ENCODE measurements at regions not wholly inside any gene's neighbourhood (a gene's known extent, or its start where the extent isn't known, plus 50 kb on each side); places are given as distances from the start of the nearest gene placed in this dataset.

- H3K4me2 ChIP-seq (ENCODE audit: extremely low read depth, insufficient read depth, low read length): no peak overlapping the region
- H3K79me2 ChIP-seq (ENCODE audit: control insufficient read depth, insufficient read depth, low read length): no peaks in the 10 kb centered on the region
- H3K9ac ChIP-seq (ENCODE audit: insufficient read depth, low read length): no peak overlapping the region
- H3K27me3 ChIP-seq (ENCODE audit: control insufficient read depth, insufficient read depth, low read length): no peaks in the 10 kb centered on the region
- no peaks in the 10 kb centered on the region for H3K4me1 ChIP-seq (ENCODE audit: control insufficient read depth, extremely low read depth, insufficient read depth, low read length)
- H3K9me3 ChIP-seq (ENCODE audit: control insufficient read depth, insufficient read depth, low read depth, low read length): no peaks in the 10 kb centered on the region
- H4K20me1 ChIP-seq (ENCODE audit: control insufficient read depth, extremely low read depth, insufficient read depth, low read length): no peaks in the 10 kb centered on the region
- H2AFZ ChIP-seq (ENCODE audit: low read length): no peak overlapping the region
- H3K36me3 ChIP-seq (ENCODE audit: control insufficient read depth, insufficient read depth, low read length): no peaks in the 10 kb centered on the region
- no peak for TF ChIP-seq EZH2 (IDR thresholded peaks at IDR 0.05; ENCODE audit: low read length, missing control alignments)
- no peak overlapping the region for H3K4me3 ChIP-seq (replicated peaks in 1 of 4; ENCODE audit: control extremely low read depth in 1 of 4, insufficient read depth in 1 of 4, low read depth in 3 of 4, low read length in 4 of 4)
- DNase-seq (ENCODE audit: low read depth in 2 of 2): no peak
- no peak overlapping the region for H3K27ac ChIP-seq (ENCODE audit: insufficient read depth, low read length)
Observed at GRCh38 chr2:239893236-239893515, 132.0 kb downstream of the NDUFA10 start.

- Histone ChIP-seq H3K27me3 (ENCODE audit: control insufficient read depth, insufficient read depth, low read length) (no peaks in the 10 kb centered on the region), H2AFZ (ENCODE audit: low read length) (no peak overlapping the region), H3K36me3 (ENCODE audit: control insufficient read depth, insufficient read depth, low read length) (no peaks in the 10 kb centered on the region), H3K27ac (ENCODE audit: insufficient read depth, low read length) (no peak overlapping the region), H3K9me3 (ENCODE audit: control insufficient read depth, insufficient read depth, low read depth, low read length) (no peaks in the 10 kb centered on the region), H4K20me1 (ENCODE audit: control insufficient read depth, extremely low read depth, insufficient read depth, low read length) (no peaks in the 10 kb centered on the region), H3K4me1 (ENCODE audit: control insufficient read depth, extremely low read depth, insufficient read depth, low read length) (no peaks in the 10 kb centered on the region), H3K9ac (ENCODE audit: insufficient read depth, low read length) (no peak overlapping the region), H3K4me3 (replicated peaks in 1 of 4; ENCODE audit: control extremely low read depth in 1 of 4, insufficient read depth in 1 of 4, low read depth in 3 of 4, low read length in 4 of 4) (no peak overlapping the region), H3K79me2 (ENCODE audit: control insufficient read depth, insufficient read depth, low read length) (no peaks in the 10 kb centered on the region), H3K4me2 (ENCODE audit: extremely low read depth, insufficient read depth, low read length) (no peak overlapping the region)
- DNase-seq (ENCODE audit: low read depth in 2 of 2): no peak
- TF ChIP-seq EZH2 (IDR thresholded peaks at IDR 0.05; ENCODE audit: low read length, missing control alignments): no peak
- TF ChIP-seq CTCF (conservative IDR thresholded peaks at IDR 0.05 in 1 of 2, IDR thresholded peaks at IDR 0.05 in 1 of 2; ENCODE audit: low read depth in 1 of 2, low read length in 2 of 2): no peak
Observed at GRCh38 chr2:239892441-239893235, 132.5 kb downstream of the NDUFA10 start.

GRCh38 chr2:239891698-239892097 is 133.4 kb downstream of the NDUFA10 start:
- Histone ChIP-seq H3K27ac (ENCODE audit: insufficient read depth, low read length) (no peak overlapping the region), H3K4me1 (ENCODE audit: control insufficient read depth, extremely low read depth, insufficient read depth, low read length) (no peaks in the 10 kb centered on the region), H3K4me3 (replicated peaks in 1 of 4; ENCODE audit: control extremely low read depth in 1 of 4, insufficient read depth in 1 of 4, low read depth in 3 of 4, low read length in 4 of 4) (no peak overlapping the region), H3K79me2 (ENCODE audit: control insufficient read depth, insufficient read depth, low read length) (no peaks in the 10 kb centered on the region), H4K20me1 (ENCODE audit: control insufficient read depth, extremely low read depth, insufficient read depth, low read length) (no peaks in the 10 kb centered on the region), H3K4me2 (ENCODE audit: extremely low read depth, insufficient read depth, low read length) (no peak overlapping the region), H3K9me3 (ENCODE audit: control insufficient read depth, insufficient read depth, low read depth, low read length) (no peaks in the 10 kb centered on the region), H2AFZ (ENCODE audit: low read length) (no peak overlapping the region), H3K9ac (ENCODE audit: insufficient read depth, low read length) (no peak overlapping the region), H3K27me3 (ENCODE audit: control insufficient read depth, insufficient read depth, low read length) (no peaks in the 10 kb centered on the region), H3K36me3 (ENCODE audit: control insufficient read depth, insufficient read depth, low read length) (no peaks in the 10 kb centered on the region)
- TF ChIP-seq CTCF (conservative IDR thresholded peaks at IDR 0.05 in 1 of 2, IDR thresholded peaks at IDR 0.05 in 1 of 2; ENCODE audit: low read depth in 1 of 2, low read length in 2 of 2): no peak
- no peak for TF ChIP-seq EZH2 (IDR thresholded peaks at IDR 0.05; ENCODE audit: low read length, missing control alignments)
- no peak for DNase-seq (ENCODE audit: low read depth in 2 of 2)
